ENCODE measurements at regions not wholly inside any gene's neighbourhood (a gene's known extent, or its start where the extent isn't known, plus 50 kb on each side); places are given as distances from the start of the nearest gene placed in this dataset.

DNA sequence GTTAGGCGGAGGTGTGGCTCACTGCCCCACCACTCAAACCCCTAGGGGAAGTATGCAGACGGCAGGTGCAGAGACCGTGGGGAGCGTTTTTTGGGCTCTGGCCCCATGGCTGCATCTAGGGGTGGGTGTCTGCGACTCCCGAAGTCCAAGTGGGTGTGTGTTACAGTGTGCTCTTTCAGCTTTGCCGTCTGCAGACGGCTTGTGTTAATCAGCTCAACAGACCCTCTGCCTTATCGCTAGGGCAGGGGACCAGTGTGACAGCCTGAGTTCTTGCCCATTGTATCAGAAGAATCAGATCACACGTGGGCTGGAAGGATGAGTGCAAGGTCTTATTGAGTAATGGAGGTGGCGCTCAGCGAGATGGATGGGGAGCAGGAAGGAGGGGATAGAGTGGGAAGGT lies 162.8 kb downstream of the ENC1 start:
- TF ChIP-seq, protein P1, sequence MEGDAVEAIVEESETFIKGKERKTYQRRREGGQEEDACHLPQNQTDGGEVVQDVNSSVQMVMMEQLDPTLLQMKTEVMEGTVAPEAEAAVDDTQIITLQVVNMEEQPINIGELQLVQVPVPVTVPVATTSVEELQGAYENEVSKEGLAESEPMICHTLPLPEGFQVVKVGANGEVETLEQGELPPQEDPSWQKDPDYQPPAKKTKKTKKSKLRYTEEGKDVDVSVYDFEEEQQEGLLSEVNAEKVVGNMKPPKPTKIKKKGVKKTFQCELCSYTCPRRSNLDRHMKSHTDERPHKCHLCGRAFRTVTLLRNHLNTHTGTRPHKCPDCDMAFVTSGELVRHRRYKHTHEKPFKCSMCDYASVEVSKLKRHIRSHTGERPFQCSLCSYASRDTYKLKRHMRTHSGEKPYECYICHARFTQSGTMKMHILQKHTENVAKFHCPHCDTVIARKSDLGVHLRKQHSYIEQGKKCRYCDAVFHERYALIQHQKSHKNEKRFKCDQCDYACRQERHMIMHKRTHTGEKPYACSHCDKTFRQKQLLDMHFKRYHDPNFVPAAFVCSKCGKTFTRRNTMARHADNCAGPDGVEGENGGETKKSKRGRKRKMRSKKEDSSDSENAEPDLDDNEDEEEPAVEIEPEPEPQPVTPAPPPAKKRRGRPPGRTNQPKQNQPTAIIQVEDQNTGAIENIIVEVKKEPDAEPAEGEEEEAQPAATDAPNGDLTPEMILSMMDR (IDR thresholded peaks at IDR 0.05; ENCODE audit: poor library complexity, severe bottlenecking) = no peak
- TF ChIP-seq SMC3 (conservative IDR thresholded peaks at IDR 0.05; ENCODE audit: poor library complexity) (no peak), EZH2 (IDR thresholded peaks at IDR 0.05; ENCODE audit: borderline replicate concordance, insufficient read depth, low read length, poor library complexity, severe bottlenecking) (no peak)
